ENCODE measurements at regions not wholly inside any gene's neighbourhood (a gene's known extent, or its start where the extent isn't known, plus 50 kb on each side); places are given as distances from the start of the nearest gene placed in this dataset.

DNA sequence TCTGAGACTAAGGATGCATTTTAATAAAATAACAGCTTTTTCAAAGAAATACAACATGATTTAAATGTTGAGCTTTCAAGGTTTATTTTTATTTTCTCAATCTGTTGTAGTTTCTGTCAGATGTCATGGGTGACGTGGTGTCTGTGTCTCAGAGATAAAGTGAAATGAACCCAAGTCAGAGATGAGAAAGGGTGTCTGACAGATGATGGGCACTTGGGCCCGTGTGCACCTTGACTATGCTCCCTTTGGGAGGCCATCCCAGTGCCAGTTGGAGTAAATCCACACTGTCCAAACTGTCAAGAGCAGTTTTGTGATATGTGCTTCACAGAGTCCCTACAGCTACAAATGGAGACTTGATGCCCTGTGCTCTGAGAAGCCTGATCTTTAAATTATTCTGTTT is 536.9 kb upstream of the FAM174A start:
- H3K4me3 ChIP-seq (ENCODE audit: low read length in 2 of 2), result no peak overlapping the region
- H3K27me3 ChIP-seq (ENCODE audit: control insufficient read depth in 2 of 2, insufficient read depth in 2 of 2, low read length in 2 of 2), result no peaks in the 10 kb centered on the region
- H3K9me3 ChIP-seq (ENCODE audit: control insufficient read depth in 2 of 2, low read length in 2 of 2), result peaks cover 0 to 2% of the 10 kb centered on the region in 2 donors
- no peak overlapping the region for H3K27ac ChIP-seq (ENCODE audit: low read depth in 2 of 2, low read length in 2 of 2)
- H3K36me3 ChIP-seq (ENCODE audit: control insufficient read depth in 2 of 2, insufficient read depth in 2 of 2, low read length in 2 of 2), result no peaks in the 10 kb centered on the region
- no peaks in the 10 kb centered on the region for H3K4me1 ChIP-seq (ENCODE audit: control insufficient read depth in 2 of 2, insufficient read depth in 2 of 2, low read length in 2 of 2)
- no peak overlapping the region for H3K9ac ChIP-seq (ENCODE audit: low read depth in 1 of 2, low read length in 2 of 2)

DNA sequence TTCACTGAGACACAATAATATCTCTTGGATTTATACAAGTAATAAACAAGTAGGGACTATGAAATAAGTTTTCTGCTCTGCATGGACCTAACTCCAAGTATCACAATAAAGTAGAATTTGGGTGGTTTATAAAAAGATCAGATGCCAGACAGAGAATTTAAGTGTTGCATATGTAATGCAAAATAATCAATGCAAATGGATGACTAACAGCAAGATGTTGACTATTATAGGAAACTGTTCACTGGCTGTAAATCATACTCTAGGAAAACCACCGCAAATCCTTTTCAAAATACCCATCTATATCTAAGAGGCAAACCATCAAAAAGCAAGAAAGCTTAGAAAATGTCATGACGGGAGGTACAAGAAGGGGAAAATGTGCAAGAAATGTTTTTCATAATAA is 539.8 kb upstream of the FAM174A start:
- Histone ChIP-seq H3K27me3 (ENCODE audit: control insufficient read depth in 2 of 2, insufficient read depth in 2 of 2, low read length in 2 of 2) (no peaks in the 10 kb centered on the region), H3K4me3 (ENCODE audit: low read length in 2 of 2) (no peak overlapping the region), H3K9me3 (ENCODE audit: control insufficient read depth in 2 of 2, low read length in 2 of 2) (peaks cover 0 to 2% of the 10 kb centered on the region in 2 donors), H3K36me3 (ENCODE audit: control insufficient read depth in 2 of 2, insufficient read depth in 2 of 2, low read length in 2 of 2) (no peaks in the 10 kb centered on the region), H3K9ac (ENCODE audit: low read depth in 1 of 2, low read length in 2 of 2) (no peak overlapping the region), H3K27ac (ENCODE audit: low read depth in 2 of 2, low read length in 2 of 2) (no peak overlapping the region), H3K4me1 (ENCODE audit: control insufficient read depth in 2 of 2, insufficient read depth in 2 of 2, low read length in 2 of 2) (no peaks in the 10 kb centered on the region)

DNA sequence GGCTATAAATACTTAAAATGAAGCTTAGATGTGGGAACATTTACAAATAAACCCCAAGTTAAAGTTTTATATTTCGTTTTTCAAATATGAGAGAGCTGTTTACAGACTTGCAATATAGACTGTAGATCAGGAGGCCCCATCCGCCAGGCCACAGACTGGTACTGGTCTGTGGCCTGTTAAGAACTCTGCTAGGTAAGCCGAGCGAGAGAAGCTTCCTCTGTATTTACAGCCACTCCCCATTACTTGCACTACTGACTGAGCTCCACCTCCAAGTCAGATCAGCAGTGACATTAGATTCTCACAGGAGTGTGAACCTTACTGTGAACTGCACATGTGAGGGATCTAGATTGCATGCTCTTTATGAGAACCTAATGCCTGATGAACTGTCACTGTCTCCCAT is 561.4 kb upstream of the FAM174A start:
- Histone ChIP-seq H3K4me3 (ENCODE audit: low read length in 2 of 2) (no peak overlapping the region), H3K9ac (ENCODE audit: low read depth in 1 of 2, low read length in 2 of 2) (no peak overlapping the region), H3K9me3 (ENCODE audit: control insufficient read depth in 2 of 2, low read length in 2 of 2) (no peaks in the 10 kb centered on the region), H3K36me3 (ENCODE audit: control insufficient read depth in 2 of 2, insufficient read depth in 2 of 2, low read length in 2 of 2) (no peaks in the 10 kb centered on the region), H3K27ac (ENCODE audit: low read depth in 2 of 2, low read length in 2 of 2) (no peak overlapping the region), H3K4me1 (ENCODE audit: control insufficient read depth in 2 of 2, insufficient read depth in 2 of 2, low read length in 2 of 2) (no peaks in the 10 kb centered on the region), H3K27me3 (ENCODE audit: control insufficient read depth in 2 of 2, insufficient read depth in 2 of 2, low read length in 2 of 2) (no peaks in the 10 kb centered on the region)

DNA sequence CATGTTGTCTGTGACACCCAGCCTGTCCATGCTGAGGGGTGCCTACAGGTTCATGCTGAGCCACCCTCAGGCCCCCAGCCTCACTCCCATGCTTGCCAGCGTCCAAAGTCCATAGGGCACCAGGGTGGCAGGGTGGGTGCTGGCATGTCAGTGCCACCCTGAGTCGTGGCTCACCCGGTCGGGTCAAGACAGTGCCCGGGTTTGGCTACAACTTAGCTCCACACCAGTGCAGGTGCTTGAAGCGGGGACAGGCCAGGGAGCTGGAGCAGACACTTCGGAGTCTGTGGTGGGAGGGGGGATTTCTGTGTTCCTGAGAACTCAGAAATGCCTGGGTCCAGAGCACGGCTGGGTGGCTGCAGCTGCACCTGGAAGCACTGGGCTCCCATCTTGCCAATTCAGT is 579.2 kb upstream of the FAM174A start:
- Histone ChIP-seq H3K9ac (ENCODE audit: low read depth in 1 of 2, low read length in 2 of 2) (no peak overlapping the region), H3K9me3 (ENCODE audit: control insufficient read depth in 2 of 2, low read length in 2 of 2) (peaks cover 0 to 3% of the 10 kb centered on the region in 2 donors), H3K27me3 (ENCODE audit: control insufficient read depth in 2 of 2, insufficient read depth in 2 of 2, low read length in 2 of 2) (no peaks in the 10 kb centered on the region), H3K36me3 (ENCODE audit: control insufficient read depth in 2 of 2, insufficient read depth in 2 of 2, low read length in 2 of 2) (no peaks in the 10 kb centered on the region), H3K4me3 (ENCODE audit: low read length in 2 of 2) (no peak overlapping the region), H3K27ac (ENCODE audit: low read depth in 2 of 2, low read length in 2 of 2) (no peak overlapping the region), H3K4me1 (ENCODE audit: control insufficient read depth in 2 of 2, insufficient read depth in 2 of 2, low read length in 2 of 2) (no peaks in the 10 kb centered on the region)

DNA sequence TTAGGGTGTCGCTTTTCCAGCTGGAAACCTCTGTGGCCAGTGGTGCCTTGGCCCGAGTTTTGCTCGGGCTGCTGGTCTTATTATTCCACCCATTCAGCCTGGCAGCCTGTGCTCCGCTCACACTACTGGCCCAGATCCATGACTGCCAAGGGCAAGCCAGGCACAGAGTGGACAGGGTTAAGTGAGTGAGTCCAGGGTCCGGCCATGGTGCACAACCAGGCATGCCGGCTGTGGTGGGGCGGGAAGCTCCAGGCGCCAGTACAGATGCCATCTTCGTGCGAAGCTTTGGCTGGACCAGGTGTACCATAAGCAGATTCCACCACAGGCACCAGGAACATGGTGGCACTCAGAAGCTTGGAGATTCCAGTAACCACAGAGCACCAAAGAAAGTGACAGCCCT is 580.2 kb upstream of the FAM174A start:
- Histone ChIP-seq H3K9me3 (ENCODE audit: control insufficient read depth in 2 of 2, low read length in 2 of 2) (peaks cover 0 to 3% of the 10 kb centered on the region in 2 donors), H3K27ac (ENCODE audit: low read depth in 2 of 2, low read length in 2 of 2) (no peak overlapping the region), H3K9ac (ENCODE audit: low read depth in 1 of 2, low read length in 2 of 2) (no peak overlapping the region), H3K4me3 (ENCODE audit: low read length in 2 of 2) (no peak overlapping the region), H3K36me3 (ENCODE audit: control insufficient read depth in 2 of 2, insufficient read depth in 2 of 2, low read length in 2 of 2) (no peaks in the 10 kb centered on the region), H3K27me3 (ENCODE audit: control insufficient read depth in 2 of 2, insufficient read depth in 2 of 2, low read length in 2 of 2) (no peaks in the 10 kb centered on the region), H3K4me1 (ENCODE audit: control insufficient read depth in 2 of 2, insufficient read depth in 2 of 2, low read length in 2 of 2) (no peaks in the 10 kb centered on the region)

GRCh38 chr5:99949969-99950524 is 585.1 kb upstream of the FAM174A start:
- peaks cover 0 to 3% of the 10 kb centered on the region in 2 donors for H3K9me3 ChIP-seq (ENCODE audit: control insufficient read depth in 2 of 2, low read length in 2 of 2)
- H3K27ac ChIP-seq (ENCODE audit: low read depth in 2 of 2, low read length in 2 of 2), result no peak overlapping the region
- no peaks in the 10 kb centered on the region for H3K4me1 ChIP-seq (ENCODE audit: control insufficient read depth in 2 of 2, insufficient read depth in 2 of 2, low read length in 2 of 2)
- no peaks in the 10 kb centered on the region for H3K27me3 ChIP-seq (ENCODE audit: control insufficient read depth in 2 of 2, insufficient read depth in 2 of 2, low read length in 2 of 2)
- no peak overlapping the region for H3K4me3 ChIP-seq (ENCODE audit: low read length in 2 of 2)
- H3K9ac ChIP-seq (ENCODE audit: low read depth in 1 of 2, low read length in 2 of 2), result no peak overlapping the region
- no peaks in the 10 kb centered on the region for H3K36me3 ChIP-seq (ENCODE audit: control insufficient read depth in 2 of 2, insufficient read depth in 2 of 2, low read length in 2 of 2)

- Histone ChIP-seq H3K27ac (ENCODE audit: low read depth in 2 of 2, low read length in 2 of 2) (no peak overlapping the region), H3K4me3 (ENCODE audit: low read length in 2 of 2) (no peak overlapping the region), H3K9me3 (ENCODE audit: control insufficient read depth in 2 of 2, low read length in 2 of 2) (peaks cover 0 to 3% of the 10 kb centered on the region in 2 donors), H3K27me3 (ENCODE audit: control insufficient read depth in 2 of 2, insufficient read depth in 2 of 2, low read length in 2 of 2) (no peaks in the 10 kb centered on the region), H3K4me1 (ENCODE audit: control insufficient read depth in 2 of 2, insufficient read depth in 2 of 2, low read length in 2 of 2) (no peaks in the 10 kb centered on the region), H3K9ac (ENCODE audit: low read depth in 1 of 2, low read length in 2 of 2) (no peak overlapping the region), H3K36me3 (ENCODE audit: control insufficient read depth in 2 of 2, insufficient read depth in 2 of 2, low read length in 2 of 2) (no peaks in the 10 kb centered on the region)
These were observed 585.8 kb upstream of the FAM174A start for GRCh38 chr5:99949361-99949760.

DNA sequence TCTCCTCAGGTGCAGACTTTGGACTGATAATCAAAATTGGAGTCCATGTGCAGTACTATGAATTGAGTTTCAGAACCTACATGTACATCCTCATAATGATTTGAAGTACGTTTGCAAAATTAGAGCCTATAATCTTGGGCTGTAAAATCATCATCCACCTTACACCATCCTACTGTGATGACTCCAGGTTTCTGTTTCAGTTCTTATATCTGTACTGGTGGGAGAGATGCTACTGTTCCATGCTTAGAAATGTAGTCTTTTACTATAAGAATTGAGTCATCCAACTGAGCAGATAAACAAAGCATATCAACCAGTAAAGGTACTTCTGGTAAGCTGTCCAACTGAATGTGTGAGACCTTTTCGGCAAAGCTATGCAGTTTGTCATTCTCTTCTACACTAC is 586.3 kb upstream of the FAM174A start:
- H3K9me3 ChIP-seq (ENCODE audit: control insufficient read depth in 2 of 2, low read length in 2 of 2), result peaks cover 0 to 3% of the 10 kb centered on the region in 2 donors
- H3K4me3 ChIP-seq (ENCODE audit: low read length in 2 of 2), result no peak overlapping the region
- no peaks in the 10 kb centered on the region for H3K4me1 ChIP-seq (ENCODE audit: control insufficient read depth in 2 of 2, insufficient read depth in 2 of 2, low read length in 2 of 2)
- no peak overlapping the region for H3K27ac ChIP-seq (ENCODE audit: low read depth in 2 of 2, low read length in 2 of 2)
- no peaks in the 10 kb centered on the region for H3K36me3 ChIP-seq (ENCODE audit: control insufficient read depth in 2 of 2, insufficient read depth in 2 of 2, low read length in 2 of 2)
- no peaks in the 10 kb centered on the region for H3K27me3 ChIP-seq (ENCODE audit: control insufficient read depth in 2 of 2, insufficient read depth in 2 of 2, low read length in 2 of 2)
- H3K9ac ChIP-seq (ENCODE audit: low read depth in 1 of 2, low read length in 2 of 2), result no peak overlapping the region

DNA sequence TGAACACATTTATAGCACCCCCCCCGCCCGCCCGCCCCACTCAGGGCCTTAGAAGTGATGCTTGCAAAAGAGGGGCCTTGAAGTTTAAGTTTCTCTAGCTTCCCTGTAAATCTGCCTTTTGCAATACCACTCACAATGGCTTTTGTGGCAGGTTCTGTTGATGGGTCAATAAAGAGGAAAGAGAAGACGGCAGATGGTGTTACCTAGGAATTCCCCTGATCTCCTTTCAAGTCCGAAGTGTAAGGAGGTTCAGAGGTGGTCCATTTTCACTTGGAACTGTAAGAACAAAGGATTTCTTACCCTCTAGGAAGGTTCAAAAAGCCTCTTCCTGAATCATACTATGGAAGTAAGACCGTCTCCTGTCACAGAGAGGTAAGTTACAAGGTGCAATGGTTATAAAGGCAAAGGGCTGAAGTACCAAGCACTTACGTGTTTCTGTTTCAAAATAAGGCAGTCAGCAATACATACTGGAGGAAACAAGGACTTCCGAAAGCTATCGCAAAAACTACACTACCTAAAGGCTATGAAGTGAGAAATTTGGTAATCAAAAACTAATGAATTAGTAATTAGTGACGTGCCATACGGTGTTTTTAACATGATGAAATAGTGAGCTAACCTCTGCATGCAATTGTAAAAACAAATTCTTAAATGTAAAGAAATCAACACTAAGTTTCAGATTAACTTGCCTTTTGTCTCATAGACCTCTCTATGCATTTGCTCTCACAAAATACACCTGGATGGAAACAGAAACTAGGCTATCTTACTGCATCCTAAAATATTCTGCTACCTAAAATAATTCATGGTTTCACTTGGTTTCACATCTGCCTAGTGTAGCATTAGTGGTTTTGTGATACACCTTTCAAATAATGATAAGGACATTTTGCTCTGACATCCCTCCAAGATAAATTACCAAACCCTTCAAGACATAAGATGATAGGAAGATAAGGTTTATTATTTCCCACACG is 589.4 kb upstream of the FAM174A start:
- Histone ChIP-seq H3K27ac (ENCODE audit: low read depth in 2 of 2, low read length in 2 of 2) (no peak overlapping the region), H3K4me3 (ENCODE audit: low read length in 2 of 2) (no peak overlapping the region), H3K9ac (ENCODE audit: low read depth in 1 of 2, low read length in 2 of 2) (no peak overlapping the region), H3K36me3 (ENCODE audit: control insufficient read depth in 2 of 2, insufficient read depth in 2 of 2, low read length in 2 of 2) (no peaks in the 10 kb centered on the region), H3K4me1 (ENCODE audit: control insufficient read depth in 2 of 2, insufficient read depth in 2 of 2, low read length in 2 of 2) (no peaks in the 10 kb centered on the region), H3K9me3 (ENCODE audit: control insufficient read depth in 2 of 2, low read length in 2 of 2) (no peaks in the 10 kb centered on the region), H3K27me3 (ENCODE audit: control insufficient read depth in 2 of 2, insufficient read depth in 2 of 2, low read length in 2 of 2) (no peaks in the 10 kb centered on the region)

- no peaks in the 10 kb centered on the region for H3K36me3 ChIP-seq (ENCODE audit: control insufficient read depth in 2 of 2, insufficient read depth in 2 of 2, low read length in 2 of 2)
- no peaks in the 10 kb centered on the region for H3K9me3 ChIP-seq (ENCODE audit: control insufficient read depth in 2 of 2, low read length in 2 of 2)
- no peak overlapping the region for H3K4me3 ChIP-seq (ENCODE audit: low read length in 2 of 2)
- no peak overlapping the region for H3K27ac ChIP-seq (ENCODE audit: low read depth in 2 of 2, low read length in 2 of 2)
- H3K4me1 ChIP-seq (ENCODE audit: control insufficient read depth in 2 of 2, insufficient read depth in 2 of 2, low read length in 2 of 2), result no peaks in the 10 kb centered on the region
- H3K27me3 ChIP-seq (ENCODE audit: control insufficient read depth in 2 of 2, insufficient read depth in 2 of 2, low read length in 2 of 2), result no peaks in the 10 kb centered on the region
- no peak overlapping the region for H3K9ac ChIP-seq (ENCODE audit: low read depth in 1 of 2, low read length in 2 of 2)
These were observed 594.6 kb upstream of the FAM174A start for GRCh38 chr5:99940540-99940939.

All from mucosa of rectum (tissue), 2 donors.